Activated T-cell treated with anti-CD3 and anti-CD28 coated beads, Interleukin-2, amount 50 U/mL, for 48 hours (primary cell): ENCODE measurements at regions not wholly inside any gene's neighbourhood (a gene's known extent, or its start where the extent isn't known, plus 50 kb on each side); places are given as distances from the start of the nearest gene placed in this dataset.
"Not testable (repeated sequence)": the region's sequence is repeated elsewhere in the genome, so short reads cannot be mapped to it uniquely, and the experiment has no call there.

ENCODE experiments used
- DNase-seq, 2 experiments: peaks; one replicate each; pipeline ENCODE4 v3.0.0-alpha.2; 2020

GRCh38 chr10:94238006-94238617 lies 124.6 kb downstream of the NOC3L start:
- DNase-seq = no peak

DNA sequence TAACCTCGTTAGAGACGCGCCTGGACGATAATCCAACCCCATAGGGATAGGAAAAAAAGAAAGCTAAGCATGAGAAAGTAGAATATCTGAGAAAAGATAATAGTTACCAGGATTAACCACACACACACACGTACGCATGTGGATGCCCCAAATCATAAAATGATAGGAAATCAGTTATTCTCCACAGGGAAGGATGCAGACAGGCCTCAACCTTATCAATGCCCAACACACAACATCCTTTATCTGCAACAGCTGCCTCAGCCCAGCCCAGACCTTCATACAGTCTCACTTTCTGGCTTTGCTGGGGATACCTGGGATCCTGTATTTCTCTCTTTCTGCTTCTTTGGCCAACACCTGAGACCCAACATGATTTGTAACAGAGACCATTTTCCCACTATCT lies 123.0 kb downstream of the NOC3L start:
- no peak for DNase-seq

DNA sequence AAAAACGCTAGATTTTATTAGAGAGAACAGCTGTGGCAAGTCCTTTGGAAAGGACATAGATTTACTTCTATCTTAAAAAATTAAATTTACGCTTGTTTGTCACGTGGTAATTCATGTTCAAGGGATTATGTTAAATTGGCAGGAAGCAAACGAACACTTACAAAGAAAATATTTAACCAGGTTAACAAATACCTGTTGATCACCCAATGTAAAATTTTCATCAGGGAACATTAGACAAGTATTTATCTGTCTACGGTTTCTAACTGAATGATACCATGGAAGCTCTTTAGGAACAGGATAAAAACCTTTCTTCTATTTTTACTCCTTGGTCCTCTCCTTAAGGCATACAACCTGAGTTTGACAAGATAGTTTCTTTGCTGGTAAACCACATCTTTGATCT lies 122.2 kb downstream of the NOC3L start:
- DNase-seq = no peak

DNA sequence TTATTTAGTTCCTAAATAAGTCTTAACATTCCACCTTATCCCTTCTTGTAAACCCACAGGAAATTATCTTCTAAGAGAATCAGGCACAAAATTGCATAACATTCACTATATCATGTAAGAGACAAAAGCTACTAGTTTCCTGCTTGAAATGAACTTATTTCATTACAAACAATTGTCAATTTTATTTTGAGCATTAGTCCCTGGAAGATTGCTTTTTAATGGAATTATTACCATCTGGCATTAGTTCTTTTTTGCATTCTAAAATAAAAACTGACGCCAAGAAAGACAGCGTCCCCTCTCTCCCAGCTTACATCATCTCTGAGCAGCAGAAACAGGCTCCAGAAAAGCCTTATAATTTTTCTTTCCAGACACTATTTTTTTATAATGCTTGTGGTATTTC lies 121.8 kb downstream of the NOC3L start:
- no peak for DNase-seq

DNA sequence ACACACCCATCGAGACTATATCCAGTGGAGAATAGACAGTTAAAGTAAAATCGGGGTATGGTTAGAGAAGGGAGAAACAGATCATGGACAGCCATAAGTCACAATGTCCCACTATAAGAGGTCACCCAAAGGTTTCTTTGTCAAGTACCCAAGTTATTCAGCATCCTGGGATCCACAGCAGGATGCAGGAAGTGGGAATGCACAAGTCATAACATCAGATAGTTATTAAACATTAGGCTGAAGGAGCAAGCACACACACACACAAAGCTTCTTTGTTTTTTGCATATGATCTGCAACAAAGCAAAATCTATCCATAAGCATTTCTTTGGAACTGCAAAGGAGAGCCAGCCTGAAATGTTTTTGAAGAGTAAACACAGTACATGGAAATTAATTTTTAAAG lies 111.6 kb downstream of the NOC3L start:
- DNase-seq = no peak

DNA sequence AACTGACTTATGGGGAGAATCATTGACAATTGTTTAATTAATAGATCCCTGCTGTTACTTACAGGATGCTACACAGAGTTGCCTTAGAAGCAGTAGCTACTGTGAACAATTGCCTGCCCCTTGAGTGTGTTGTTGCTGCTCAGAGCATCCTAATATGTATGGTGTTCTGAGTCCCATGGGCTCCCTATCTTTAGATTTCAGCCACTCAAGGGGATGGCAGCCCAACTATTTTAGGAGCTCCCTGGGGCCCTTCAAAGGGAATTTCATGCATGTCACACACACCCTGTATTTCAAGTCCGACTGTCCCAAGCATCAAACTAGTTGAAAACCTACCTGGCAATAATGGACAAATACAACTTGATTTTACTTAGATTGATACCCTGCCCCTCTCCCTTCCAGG lies 111.2 kb downstream of the NOC3L start:
- DNase-seq = no peak

DNA sequence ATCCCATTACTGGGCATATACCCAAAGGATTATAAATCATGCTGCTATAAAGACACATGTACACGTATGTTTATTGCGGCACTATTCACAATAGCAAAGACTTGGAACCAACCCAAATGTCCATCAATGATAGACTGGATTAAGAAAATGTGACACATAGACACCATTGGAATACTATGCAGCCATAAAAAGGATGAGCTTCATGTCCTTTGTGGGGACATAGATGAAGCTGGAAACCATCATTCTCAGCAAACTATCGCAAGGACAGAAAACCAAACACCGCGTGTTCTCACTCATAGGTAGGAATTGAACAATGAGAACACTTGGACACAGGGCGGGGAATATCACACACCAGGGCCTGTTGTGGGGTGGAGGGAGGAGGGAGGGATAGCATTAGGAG lies 105.3 kb downstream of the NOC3L start:
- DNase-seq = not testable (repeated sequence)

GRCh38 chr10:94260455-94260854 lies 102.3 kb downstream of the NOC3L start:
- no peak for DNase-seq

- no peak for DNase-seq
Observed at GRCh38 chr10:94264085-94264484, 98.7 kb downstream of the NOC3L start.

GRCh38 chr10:94266091-94266490 lies 96.6 kb downstream of the NOC3L start:
- no peak for DNase-seq

DNA sequence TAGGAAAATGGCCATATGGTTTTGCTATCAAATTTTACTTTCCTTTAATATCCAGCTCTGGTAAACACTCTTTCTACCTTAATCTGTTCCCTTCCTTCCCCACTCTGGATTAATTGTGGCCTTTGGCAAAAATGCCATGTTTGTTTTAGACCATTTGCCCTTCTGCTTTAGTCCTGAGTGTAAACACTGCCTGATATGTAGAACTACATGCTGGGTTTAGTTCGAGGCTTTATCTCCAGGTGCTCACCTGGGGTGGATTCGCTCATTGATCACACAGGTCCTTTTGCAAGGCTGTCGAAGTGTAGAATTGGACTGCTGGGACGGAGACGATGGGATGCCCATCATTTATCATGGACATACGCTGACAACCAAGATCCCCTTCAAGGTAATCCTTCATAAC lies 94.1 kb downstream of the NOC3L start:
- DNase-seq = no peak

DNA sequence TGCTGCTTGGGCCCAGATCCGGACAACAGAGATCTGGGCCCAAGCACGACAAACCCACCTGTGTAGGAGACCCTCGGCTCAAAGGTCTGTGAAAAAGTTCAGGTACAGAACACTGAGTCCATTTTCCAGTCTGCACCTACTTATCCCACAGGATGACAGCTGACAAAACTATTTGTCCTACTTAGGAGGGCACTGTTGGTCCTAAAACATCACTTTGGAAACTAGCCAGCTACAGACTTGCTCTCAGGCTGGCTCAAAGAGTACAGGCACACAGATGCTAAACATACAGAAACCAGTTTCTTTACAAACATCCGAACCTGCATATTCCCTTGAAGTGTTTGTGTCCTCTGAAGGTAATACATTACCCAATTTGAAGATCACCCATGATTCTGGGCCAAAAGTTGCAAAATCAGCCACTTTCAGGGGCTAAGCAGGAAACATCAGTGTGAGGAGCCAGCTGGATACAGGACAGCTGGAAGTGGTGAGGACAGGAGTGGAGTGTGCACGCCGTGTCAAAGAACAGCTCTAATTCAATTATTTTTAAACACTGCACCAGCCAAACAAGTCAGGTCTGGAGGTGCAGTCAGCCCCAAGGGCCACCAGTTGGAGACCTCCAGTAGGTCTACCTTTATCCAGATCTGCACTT lies 88.5 kb downstream of the NOC3L start:
- no peak for DNase-seq

- DNase-seq = no peak
Observed at GRCh38 chr10:94276140-94276539, 86.6 kb downstream of the NOC3L start.

DNA sequence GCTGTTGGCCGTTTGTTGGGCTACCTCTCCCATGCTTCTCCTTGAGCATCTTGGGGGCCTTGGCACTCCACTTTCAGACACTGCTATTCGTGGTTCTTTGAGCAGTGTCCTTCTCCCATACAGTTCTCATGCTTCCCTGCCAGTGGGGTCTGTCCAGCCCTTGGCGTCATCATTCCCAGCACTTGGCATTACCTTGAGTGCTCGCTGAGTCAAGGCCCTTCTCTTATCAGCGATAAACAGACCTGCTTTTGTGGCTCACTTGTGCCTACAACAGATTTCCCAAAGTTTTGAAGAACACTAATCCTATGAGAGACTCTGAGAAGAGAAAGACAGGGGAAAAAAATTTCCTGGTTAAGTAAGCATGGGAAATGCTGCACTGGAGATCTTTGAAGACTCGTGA lies 85.3 kb downstream of the NOC3L start:
- DNase-seq = no peak

DNA sequence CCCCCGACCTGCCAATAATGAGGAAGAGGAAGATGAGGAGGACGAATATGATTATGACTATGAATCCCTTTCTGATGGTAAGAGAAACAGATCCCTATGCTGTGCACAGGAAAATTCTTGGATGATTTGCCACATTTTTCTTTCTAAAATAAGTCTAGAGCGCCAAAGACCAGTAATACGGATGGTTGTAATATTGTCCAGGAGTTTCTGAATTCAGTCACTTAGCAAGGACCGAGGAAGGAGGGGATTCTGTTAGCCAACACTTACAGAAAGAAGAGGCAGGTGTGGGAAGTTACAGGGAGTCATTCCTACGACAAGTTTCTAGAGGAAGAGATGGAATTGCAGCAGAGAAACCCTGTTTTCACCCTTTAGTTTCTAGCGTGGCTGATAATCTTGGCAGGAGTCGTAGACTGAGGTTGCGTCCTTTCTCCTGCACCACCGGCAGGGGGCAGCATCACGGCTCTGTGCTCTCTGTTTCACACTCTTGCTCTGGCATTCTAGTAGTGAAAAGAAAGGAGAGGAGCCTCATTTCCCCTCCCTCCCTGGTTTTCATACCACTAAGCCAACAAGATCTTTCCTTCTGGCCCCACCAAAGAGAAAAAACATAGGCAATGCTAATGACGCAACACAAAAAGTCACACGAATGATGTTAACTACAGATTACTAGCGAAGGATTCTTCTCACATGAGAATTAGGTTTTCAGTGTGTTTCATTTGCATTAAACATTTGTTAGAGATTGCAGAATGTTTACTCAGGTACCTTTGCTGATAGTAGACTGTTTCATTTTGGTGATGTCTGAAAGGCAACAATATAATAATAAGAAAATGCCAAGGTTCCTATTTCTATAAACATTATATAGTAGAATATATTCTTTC lies 82.7 kb downstream of the NOC3L start:
- DNase-seq = peak; percentile 49 to 70

DNA sequence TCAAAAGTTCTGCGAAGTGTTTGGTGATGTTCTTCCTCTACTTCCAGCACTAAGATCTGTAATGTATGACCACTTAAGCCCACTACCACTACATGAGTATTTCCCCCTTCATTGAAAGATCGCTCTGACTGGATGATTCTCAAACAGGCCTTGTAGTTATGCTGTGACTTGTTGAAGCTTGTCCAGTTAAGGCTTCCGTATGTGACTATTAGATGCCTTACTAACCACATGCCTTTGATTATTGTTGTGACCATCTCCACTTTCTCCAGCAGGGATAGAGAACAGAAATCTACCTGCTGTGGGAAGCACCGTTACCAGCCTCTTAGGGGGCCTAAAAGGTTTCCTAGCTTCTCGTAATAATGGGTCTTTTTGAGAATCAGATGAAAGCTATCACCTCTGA lies 81.1 kb downstream of the NOC3L start:
- no peak for DNase-seq

- no peak for DNase-seq
Observed at GRCh38 chr10:94282369-94282768, 80.4 kb downstream of the NOC3L start.
